SK-N-MC (cell line): ENCODE measurements at regions not wholly inside any gene's neighbourhood (a gene's known extent, or its start where the extent isn't known, plus 50 kb on each side); places are given as distances from the start of the nearest gene placed in this dataset.

Source experiments
- DNase-seq: peaks from one replicate; pipeline ENCODE4 v3.0.0-alpha.2; 2011; ENCODE audit warnings: low read depth, low spot score
- H3K27ac ChIP-seq: fragments of 200-600 bp; sonication (generic); 2 replicates; pipeline ENCODE4 v1.5.1; 2016; ENCODE audit warnings: mixed run types
- H3K36me3 ChIP-seq: fragments of 200-600 bp; sonication (generic); 2 replicates; pipeline ENCODE4 v1.6.1; 2017; ENCODE audit warnings: antibody characterized with exemption, low read length, mixed read lengths; ENCODE audit not compliant: insufficient read depth
- H3K4me3 ChIP-seq: fragments of 200-600 bp; sonication (generic); 2 replicates; pipeline ENCODE4 v1.5.1; 2016
- H3K9ac ChIP-seq: fragments of 200-600 bp; sonication (generic); 2 replicates; pipeline ENCODE4 v1.8.0; 2017; ENCODE audit warnings: mixed run types, mixed read lengths; ENCODE audit not compliant: insufficient read length
- H3K9me3 ChIP-seq: fragments of 200-600 bp; sonication (generic); 2 replicates; pipeline ENCODE4 v1.6.1; 2017; ENCODE audit warnings: low read depth, mild to moderate bottlenecking, antibody characterized with exemption, low read length, moderate library complexity, mixed read lengths
- EZH2 ChIP-seq: fragments of 200-600 bp; sonication (generic); IDR thresholded peaks from one replicate; pipeline ENCODE4 v1.6.1; 2017; ENCODE audit warnings: antibody characterized with exemption
- FOXP2 ChIP-seq: optimal IDR thresholded peaks from 2 replicates; pipeline ENCODE3; 2011; ENCODE audit warnings: mild to moderate bottlenecking, moderate library complexity; ENCODE audit not compliant: insufficient read depth; ENCODE audit errors: extremely low read length, control extremely low read depth
- POLR2AphosphoS5 ChIP-seq: IDR thresholded peaks from 2 replicates; pipeline ENCODE4 v1.6.1; 2012; ENCODE audit warnings: mild to moderate bottlenecking, low read depth, low read length, borderline replicate concordance

GRCh38 chr12:87930033-87930432 is 99.2 kb downstream of the C12orf50 start:
- Histone ChIP-seq H3K9me3 (no peaks in the 10 kb centered on the region), H3K36me3 (no peaks in the 10 kb centered on the region), H3K27ac (no peak overlapping the region), H3K4me3 (no peak overlapping the region), H3K9ac (no peak overlapping the region)
- no peak for DNase-seq
- TF ChIP-seq POLR2AphosphoS5, result no peak
- TF ChIP-seq FOXP2, result no peak
- no peak for TF ChIP-seq EZH2

- Histone ChIP-seq H3K9ac (no peak overlapping the region), H3K9me3 (no peaks in the 10 kb centered on the region), H3K36me3 (no peaks in the 10 kb centered on the region), H3K27ac (no peak overlapping the region), H3K4me3 (no peak overlapping the region)
- no peak for DNase-seq
- TF ChIP-seq FOXP2 (no peak), POLR2AphosphoS5 (no peak), EZH2 (no peak)
These were observed 99.9 kb downstream of the C12orf50 start for GRCh38 chr12:87929346-87929745.

- DNase-seq, result no peak
- Histone ChIP-seq H3K36me3 (no peaks in the 10 kb centered on the region), H3K9me3 (no peaks in the 10 kb centered on the region), H3K4me3 (no peak overlapping the region), H3K27ac (no peak overlapping the region), H3K9ac (no peak overlapping the region)
- TF ChIP-seq EZH2, result no peak
- no peak for TF ChIP-seq POLR2AphosphoS5
- TF ChIP-seq FOXP2, result no peak
These were observed 101.2 kb downstream of the C12orf50 start for GRCh38 chr12:87928031-87928430.

- no peak for TF ChIP-seq POLR2AphosphoS5
- no peak for TF ChIP-seq EZH2
- TF ChIP-seq FOXP2, result no peak
- DNase-seq, result no peak
- Histone ChIP-seq H3K36me3 (no peaks in the 10 kb centered on the region), H3K27ac (no peak overlapping the region), H3K9ac (no peak overlapping the region), H3K4me3 (no peak overlapping the region), H3K9me3 (no peaks in the 10 kb centered on the region)
These were observed 104.2 kb downstream of the C12orf50 start for GRCh38 chr12:87925021-87925420.

GRCh38 chr12:87924149-87924548 is 105.1 kb downstream of the C12orf50 start:
- H3K4me3 ChIP-seq, result no peak overlapping the region
- no peak overlapping the region for H3K9ac ChIP-seq
- H3K36me3 ChIP-seq, result no peaks in the 10 kb centered on the region
- H3K9me3 ChIP-seq, result no peaks in the 10 kb centered on the region
- no peak for DNase-seq
- no peak overlapping the region for H3K27ac ChIP-seq
- TF ChIP-seq POLR2AphosphoS5, result no peak
- TF ChIP-seq EZH2, result no peak
- TF ChIP-seq FOXP2, result no peak

- DNase-seq, result no peak
- no peak overlapping the region for H3K27ac ChIP-seq
- H3K4me3 ChIP-seq, result no peak overlapping the region
- H3K9me3 ChIP-seq, result no peaks in the 10 kb centered on the region
- no peaks in the 10 kb centered on the region for H3K36me3 ChIP-seq
- no peak overlapping the region for H3K9ac ChIP-seq
- TF ChIP-seq POLR2AphosphoS5 (no peak), EZH2 (no peak), FOXP2 (no peak)
These were observed 105.8 kb downstream of the C12orf50 start for GRCh38 chr12:87923361-87923760.

GRCh38 chr12:87922736-87923135 is 106.5 kb downstream of the C12orf50 start:
- no peak for DNase-seq
- H3K9me3 ChIP-seq, result no peaks in the 10 kb centered on the region
- no peak overlapping the region for H3K4me3 ChIP-seq
- H3K36me3 ChIP-seq, result no peaks in the 10 kb centered on the region
- TF ChIP-seq FOXP2, result no peak
- H3K9ac ChIP-seq, result no peak overlapping the region
- no peak overlapping the region for H3K27ac ChIP-seq

- DNase-seq, result no peak
- H3K9ac ChIP-seq, result no peak overlapping the region
- H3K27ac ChIP-seq, result no peak overlapping the region
- no peak overlapping the region for H3K4me3 ChIP-seq
- no peaks in the 10 kb centered on the region for H3K36me3 ChIP-seq
- no peaks in the 10 kb centered on the region for H3K9me3 ChIP-seq
- TF ChIP-seq EZH2 (no peak), POLR2AphosphoS5 (no peak), FOXP2 (no peak)
These were observed 107.6 kb downstream of the C12orf50 start for GRCh38 chr12:87921621-87922020.

- no peaks in the 10 kb centered on the region for H3K36me3 ChIP-seq
- no peaks in the 10 kb centered on the region for H3K9me3 ChIP-seq
- no peak for TF ChIP-seq POLR2AphosphoS5
- H3K27ac ChIP-seq, result no peak overlapping the region
- no peak overlapping the region for H3K4me3 ChIP-seq
- DNase-seq, result no peak
- H3K9ac ChIP-seq, result no peak overlapping the region
These were observed 109.1 kb downstream of the C12orf50 start for GRCh38 chr12:87920139-87920538.
